HG03565 (cell line): ENCODE measurements at regions not wholly inside any gene's neighbourhood (a gene's known extent, or its start where the extent isn't known, plus 50 kb on each side); places are given as distances from the start of the nearest gene placed in this dataset.

ENCODE experiments used
- ATAC-seq: cut with Tn5 transposase; IDR thresholded peaks from one replicate; pipeline ENCODE4 v1.9.1; 2021; ENCODE audit warnings: mild to moderate bottlenecking, moderate library complexity; ENCODE audit not compliant: unreplicated experiment

DNA sequence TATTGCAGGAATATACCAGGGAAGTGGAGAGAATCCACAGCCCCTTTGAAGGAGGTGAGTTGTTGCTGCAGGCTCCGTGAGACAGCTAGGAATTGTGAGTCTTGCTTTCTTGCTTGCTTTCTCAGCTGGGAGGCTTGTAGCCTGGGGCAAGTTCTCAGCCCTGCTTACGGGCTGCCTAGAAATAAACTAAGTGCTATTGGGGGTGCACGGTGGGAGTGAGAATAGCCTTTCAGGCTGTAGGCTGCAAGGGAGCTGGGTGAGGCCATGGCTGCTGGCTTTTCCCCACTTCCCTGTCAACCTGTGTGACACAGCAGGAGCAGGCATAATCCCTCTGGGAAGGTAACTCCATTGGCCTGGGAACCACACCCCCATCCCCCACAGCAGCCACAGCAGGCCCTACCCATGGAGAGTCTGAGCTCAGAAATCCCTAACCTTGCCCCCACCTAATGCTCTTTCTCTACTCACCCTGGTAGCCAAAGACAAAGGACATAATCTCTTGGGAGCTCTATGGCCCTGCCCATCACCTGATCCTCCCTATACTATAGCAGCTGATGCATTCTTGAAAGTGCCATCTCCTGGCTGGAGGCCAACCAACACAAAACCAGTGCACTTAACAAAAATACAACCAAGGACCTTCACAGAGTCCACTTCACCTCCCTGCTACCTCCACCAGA lies 113.0 kb downstream of the MMRN1 start:
- no peak for ATAC-seq

DNA sequence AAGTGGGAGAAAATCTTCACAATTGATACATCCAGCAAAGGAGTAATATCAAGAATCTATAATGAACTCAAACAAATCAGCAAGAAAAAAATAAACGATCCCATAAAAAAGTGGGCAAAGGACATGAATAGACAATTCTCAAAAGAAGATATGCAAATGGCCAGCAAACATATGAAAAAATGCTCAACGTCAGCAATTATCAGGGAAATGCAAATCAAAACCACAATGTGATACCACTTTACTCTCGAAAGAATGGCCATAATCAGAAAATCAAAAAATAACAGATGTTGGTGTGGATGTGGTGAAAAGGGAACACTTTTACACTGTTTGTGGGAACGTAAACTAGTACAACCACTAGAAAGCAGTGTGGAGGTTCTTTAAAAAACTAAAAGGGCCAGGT lies 114.3 kb upstream of the CCSER1 start:
- no peak for ATAC-seq

DNA sequence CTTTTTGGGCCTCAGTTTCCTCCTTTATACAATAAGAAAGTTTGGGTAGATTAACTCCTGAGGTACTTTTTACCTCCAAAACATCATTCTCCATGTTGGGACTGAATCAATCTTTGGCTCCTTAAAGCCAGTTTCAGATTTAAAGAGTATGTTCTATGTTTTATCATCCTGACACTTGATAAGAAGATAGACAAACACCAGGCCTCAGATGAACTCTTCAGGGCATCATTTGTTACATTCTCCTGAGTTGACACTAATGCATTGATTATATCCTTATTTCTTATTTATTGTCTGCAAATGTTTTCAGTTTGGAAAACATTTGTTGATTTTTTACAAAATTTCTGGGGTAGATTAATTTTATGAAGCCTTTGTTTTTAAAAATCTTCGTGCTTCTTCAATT lies 102.7 kb upstream of the CCSER1 start:
- ATAC-seq: no peak

DNA sequence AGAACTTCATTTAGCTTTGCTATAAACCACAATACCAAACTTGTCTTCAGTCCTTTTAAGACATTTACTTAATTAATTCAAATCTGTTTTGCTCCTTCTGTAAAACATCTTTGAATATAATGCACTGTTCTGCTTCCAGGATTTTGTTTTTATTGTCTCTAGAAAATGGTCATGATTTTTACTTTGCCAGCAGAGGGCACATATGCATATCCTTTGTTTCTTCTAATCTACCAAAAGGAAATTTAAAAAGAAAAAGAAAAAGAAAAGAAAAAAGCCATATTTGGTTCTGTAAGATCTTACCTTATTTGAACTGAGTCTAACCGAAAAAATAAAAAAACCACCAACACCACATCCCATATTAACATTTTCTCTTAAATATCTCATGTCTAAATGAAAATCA lies 101.9 kb upstream of the CCSER1 start:
- no peak for ATAC-seq

GRCh38 chr4:90027565-90027964 lies 99.6 kb upstream of the CCSER1 start:
- peak; percentile 92 for ATAC-seq

DNA sequence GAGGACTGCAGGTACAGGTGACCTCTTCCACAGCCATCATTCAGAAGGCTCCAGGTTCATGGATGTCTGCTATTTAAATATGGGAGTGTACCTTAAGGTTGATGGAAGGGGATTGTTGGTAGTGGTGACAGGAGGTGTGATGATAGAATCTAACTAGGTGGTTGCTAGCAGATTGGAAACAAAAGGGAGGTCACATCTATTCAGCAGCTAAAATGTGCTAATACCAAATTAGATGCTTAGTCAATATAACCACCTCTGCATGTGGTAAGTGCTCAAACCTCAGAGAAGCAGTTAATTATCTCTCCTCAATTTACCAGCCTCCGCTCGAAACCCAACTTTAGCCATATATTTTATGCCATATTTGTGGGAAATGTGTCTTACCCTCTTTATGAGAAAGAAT lies 98.7 kb upstream of the CCSER1 start:
- no peak for ATAC-seq

GRCh38 chr4:90030202-90030601 lies 97.0 kb upstream of the CCSER1 start:
- no peak for ATAC-seq

DNA sequence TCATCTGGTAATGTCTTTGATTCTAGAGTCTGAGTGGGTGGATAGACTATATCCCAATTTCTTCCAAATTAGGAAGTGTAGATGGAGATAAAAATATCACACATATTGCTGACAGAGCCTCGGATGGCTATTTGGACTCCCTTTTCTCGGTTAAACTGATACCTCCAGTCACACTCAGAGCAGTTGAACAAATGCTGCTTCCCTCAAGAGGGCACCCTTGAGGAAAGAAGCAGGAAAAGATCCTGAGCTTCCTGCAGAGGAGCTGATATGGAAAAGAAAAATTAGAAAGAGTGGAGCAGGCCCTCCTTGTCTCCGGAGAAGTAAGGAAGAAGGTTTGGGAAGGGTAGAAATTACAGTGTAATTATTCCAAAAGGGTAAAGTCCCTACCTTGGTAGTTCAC lies 96.2 kb upstream of the CCSER1 start:
- no peak for ATAC-seq

- no peak for ATAC-seq
These were observed 88.1 kb upstream of the CCSER1 start for GRCh38 chr4:90039122-90039521.

GRCh38 chr4:90051999-90052398 lies 75.2 kb upstream of the CCSER1 start:
- no peak for ATAC-seq

GRCh38 chr4:90057091-90057490 lies 70.1 kb upstream of the CCSER1 start:
- ATAC-seq: no peak

DNA sequence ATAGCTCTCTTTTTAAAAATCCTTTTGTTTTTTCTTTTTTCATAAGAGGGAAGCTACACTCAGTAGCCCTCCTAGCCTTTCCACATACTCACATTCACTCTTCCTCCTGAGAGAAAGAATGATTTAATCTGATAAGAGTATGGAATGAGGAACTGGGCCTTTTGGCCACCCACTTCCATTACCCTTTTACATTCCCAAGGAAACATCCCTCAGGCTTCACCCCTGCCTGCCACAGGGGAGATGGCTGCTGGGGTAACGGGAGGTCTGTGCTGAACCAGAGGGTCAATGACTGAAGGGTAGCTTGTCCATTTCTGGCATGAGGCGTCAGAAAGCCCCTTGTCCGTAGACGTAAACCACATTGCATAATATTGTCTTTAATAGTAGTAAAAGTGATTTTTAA lies 67.2 kb upstream of the CCSER1 start:
- no peak for ATAC-seq

DNA sequence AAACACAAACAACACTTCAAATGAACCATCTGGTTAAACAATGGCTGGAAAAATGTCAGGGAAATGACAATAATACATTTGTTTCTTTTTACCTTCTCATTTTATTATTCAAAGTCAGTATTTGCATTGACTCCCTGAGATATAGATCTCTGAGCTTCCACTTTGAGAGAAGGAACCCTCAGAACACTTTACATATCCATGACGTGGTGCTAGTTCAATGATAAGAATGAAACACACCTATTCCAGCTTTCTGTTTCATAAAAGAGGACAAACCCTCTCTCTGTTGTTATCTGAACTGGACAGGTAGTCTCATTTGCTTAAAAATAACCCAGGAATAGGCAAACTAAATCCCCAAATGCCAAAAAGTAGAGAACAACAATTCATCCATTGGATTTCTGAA lies 65.3 kb upstream of the CCSER1 start:
- no peak for ATAC-seq

- ATAC-seq: no peak
These were observed 63.0 kb upstream of the CCSER1 start for GRCh38 chr4:90064196-90064595.

DNA sequence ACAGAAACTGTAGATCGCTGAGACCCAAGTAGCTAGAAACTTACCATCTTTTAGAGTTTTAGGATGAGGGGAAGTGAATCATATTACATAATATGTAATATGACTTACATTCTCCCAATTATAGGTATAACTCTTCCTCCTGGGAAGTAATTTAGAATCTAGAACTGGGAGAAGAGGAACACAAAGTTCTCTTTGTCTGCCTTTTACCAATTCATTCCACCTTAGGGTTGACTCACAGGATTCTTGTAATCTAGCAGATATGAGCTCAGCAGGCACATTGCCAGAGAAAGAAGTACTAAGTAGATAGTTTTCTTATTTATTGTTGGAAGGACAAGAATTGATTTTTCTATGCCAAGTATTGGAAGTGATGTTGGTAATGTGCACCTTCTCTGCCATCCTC lies 58.0 kb upstream of the CCSER1 start:
- no peak for ATAC-seq

GRCh38 chr4:90071289-90072235 lies 55.6 kb upstream of the CCSER1 start:
- no peak for ATAC-seq

- no peak for ATAC-seq
These were observed 52.8 kb upstream of the CCSER1 start for GRCh38 chr4:90074322-90074886.
